Right lobe of liver (tissue), 4 donors: ENCODE measurements at regions not wholly inside any gene's neighbourhood (a gene's known extent, or its start where the extent isn't known, plus 50 kb on each side); places are given as distances from the start of the nearest gene placed in this dataset.

Experiments used
- POLR2A ChIP-seq: fragments of 450-650 bp; IDR thresholded peaks from one replicate; pipeline ENCODE4 v1.6.1; 2017; ENCODE audit warnings: antibody characterized with exemption, mild to moderate bottlenecking
- TF ChIP-seq, protein P1 (sequence below), 4 donors: fragments of 200-600 bp in 3 of 4; fragments of 450-650 bp in 1 of 4; IDR thresholded peaks; one replicate each; pipeline versions ENCODE4 v1.5.1 to v1.8.0; 2016 to 2022; ENCODE audit warnings: antibody characterized with exemption in 4 of 4, mild to moderate bottlenecking in 2 of 4
- donor health status: DM: no; HTN: no; CAD: no.
- donor health status: DM: no; HTN: no; CAD: no.
- donor health status: DM: no; HTN: yes; CAD: no.

- TF ChIP-seq, protein P1, sequence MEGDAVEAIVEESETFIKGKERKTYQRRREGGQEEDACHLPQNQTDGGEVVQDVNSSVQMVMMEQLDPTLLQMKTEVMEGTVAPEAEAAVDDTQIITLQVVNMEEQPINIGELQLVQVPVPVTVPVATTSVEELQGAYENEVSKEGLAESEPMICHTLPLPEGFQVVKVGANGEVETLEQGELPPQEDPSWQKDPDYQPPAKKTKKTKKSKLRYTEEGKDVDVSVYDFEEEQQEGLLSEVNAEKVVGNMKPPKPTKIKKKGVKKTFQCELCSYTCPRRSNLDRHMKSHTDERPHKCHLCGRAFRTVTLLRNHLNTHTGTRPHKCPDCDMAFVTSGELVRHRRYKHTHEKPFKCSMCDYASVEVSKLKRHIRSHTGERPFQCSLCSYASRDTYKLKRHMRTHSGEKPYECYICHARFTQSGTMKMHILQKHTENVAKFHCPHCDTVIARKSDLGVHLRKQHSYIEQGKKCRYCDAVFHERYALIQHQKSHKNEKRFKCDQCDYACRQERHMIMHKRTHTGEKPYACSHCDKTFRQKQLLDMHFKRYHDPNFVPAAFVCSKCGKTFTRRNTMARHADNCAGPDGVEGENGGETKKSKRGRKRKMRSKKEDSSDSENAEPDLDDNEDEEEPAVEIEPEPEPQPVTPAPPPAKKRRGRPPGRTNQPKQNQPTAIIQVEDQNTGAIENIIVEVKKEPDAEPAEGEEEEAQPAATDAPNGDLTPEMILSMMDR (IDR thresholded peaks at IDR 0.05): no peak
- no peak for TF ChIP-seq POLR2A
Observed at GRCh38 chr18:56381196-56381595, 257.2 kb downstream of the TXNL1 start.
